ENCODE measurements at regions not wholly inside any gene's neighbourhood (a gene's known extent, or its start where the extent isn't known, plus 50 kb on each side); places are given as distances from the start of the nearest gene placed in this dataset.

GRCh38 chr6:144649085-144649484 lies 363.9 kb downstream of the UTRN start (continued):
- no peak for TF ChIP-seq REST (IDR thresholded peaks at IDR 0.05; ENCODE audit: unreplicated experiment)
- no peak for TF ChIP-seq POLR2AphosphoS5 (IDR thresholded peaks at IDR 0.05; ENCODE audit: low read depth)
- no peak for TF ChIP-seq CREB1 (CRISPR knock-in tag; IDR thresholded peaks at IDR 0.05; ENCODE audit: low read depth)

- H3K27ac Mint-ChIP-seq: no peak overlapping the region
- H3K27me3 Mint-ChIP-seq (ENCODE audit: insufficient read depth, low read depth, poor library complexity): no peaks in the 10 kb centered on the region
- Histone ChIP-seq H3K79me2 (replicated peaks; ENCODE audit: insufficient read depth) (peaks cover 23% of the 10 kb centered on the region), H3K27me3 (ENCODE audit: insufficient read depth) (no peaks in the 10 kb centered on the region), H3K27ac (ENCODE audit: low read depth) (no peak overlapping the region), H3K4me3 (no peak overlapping the region), H4K20me1 (replicated peaks; ENCODE audit: insufficient read depth) (no peaks in the 10 kb centered on the region), H3K4me1 (ENCODE audit: insufficient read depth) (peaks cover 59% of the 10 kb centered on the region), H3F3A (replicated peaks; ENCODE audit: low read depth) (no peaks in the 10 kb centered on the region), H3K9me2 (ENCODE audit: insufficient read depth) (no peaks in the 10 kb centered on the region), H3K4me2 (no peak overlapping the region), H3K36me3 (ENCODE audit: insufficient read depth) (no peaks in the 10 kb centered on the region), H2AFZ (no peak overlapping the region)
- no peak for DNase-seq (ENCODE audit: low spot score)
- no peaks in the 10 kb centered on the region for H3K9me3 Mint-ChIP-seq
- no peak for ATAC-seq
- peaks cover 4% of the 10 kb centered on the region; the same call in 2 of the 3 replicates for H3K36me3 Mint-ChIP-seq (ENCODE audit: low read depth)
- H3K4me1 Mint-ChIP-seq: peaks cover 45% of the 10 kb centered on the region
- no peak overlapping the region for H3K4me3 Mint-ChIP-seq
- TF ChIP-seq POLR2AphosphoS5 (IDR thresholded peaks at IDR 0.05; ENCODE audit: low read depth) (no peak), REST (IDR thresholded peaks at IDR 0.05; ENCODE audit: unreplicated experiment) (no peak), EZH2phosphoT487 (IDR thresholded peaks at IDR 0.05; ENCODE audit: unreplicated experiment) (no peak), STAT1 (IDR thresholded peaks at IDR 0.05; ENCODE audit: unreplicated experiment) (no peak), ZNF331 (CRISPR knock-in tag; IDR thresholded peaks at IDR 0.05; ENCODE audit: low read depth) (no peak), ZNF462 (CRISPR knock-in tag; IDR thresholded peaks at IDR 0.05) (no peak), CTCF (conservative IDR thresholded peaks at IDR 0.05; ENCODE audit: low read depth in 2 of 2) (no peak), CREB1 (CRISPR knock-in tag; IDR thresholded peaks at IDR 0.05; ENCODE audit: low read depth) (no peak), EZH2 (IDR thresholded peaks at IDR 0.05; ENCODE audit: low read depth, unreplicated experiment) (no peak), ZNF114 (CRISPR knock-in tag; IDR thresholded peaks at IDR 0.05) (no peak)
These were observed 366.1 kb downstream of the UTRN start for GRCh38 chr6:144651234-144651633.

Measured in GM23338 (cell line).